Ovary (tissue), 7 donors: ENCODE measurements at regions not wholly inside any gene's neighbourhood (a gene's known extent, or its start where the extent isn't known, plus 50 kb on each side); places are given as distances from the start of the nearest gene placed in this dataset.

Source experiments
- DNase-seq, 5 donors: peaks; one replicate each; pipeline ENCODE4 v3.0.0-alpha.2; 2019 to 2020
- H3K27ac ChIP-seq, 2 donors: fragments of 200-600 bp; one replicate each; pipeline versions ENCODE4 v1.5.1 to v1.8.0; 2019 to 2022
- H3K27me3 ChIP-seq: fragments of 200-600 bp; one replicate; pipeline ENCODE4 v1.8.0; 2022
- H3K36me3 ChIP-seq: fragments of 200-600 bp; sonication (generic); one replicate; pipeline ENCODE4 v1.5.1; 2019
- H3K4me1 ChIP-seq: one replicate; pipeline ENCODE4 v1.8.1; 2013; ENCODE audit warnings: mild to moderate bottlenecking, moderate library complexity; ENCODE audit not compliant: insufficient read depth
- H3K4me3 ChIP-seq: fragments of 200-600 bp; sonication (generic); one replicate; pipeline ENCODE4 v1.5.1; 2017
- H3K9me3 ChIP-seq, 2 donors: fragments of 200-600 bp in 1 of 2; sonication (generic) in 1 of 2; one replicate each; pipeline versions ENCODE4 v1.5.1 to v1.8.1; 2013 to 2019; ENCODE audit warnings: mild to moderate bottlenecking in 1 of 2, moderate library complexity in 1 of 2
- CTCF ChIP-seq, 3 donors: fragments of 450-650 bp in 2 of 3; fragments of 200-600 bp in 1 of 3; IDR thresholded peaks; one replicate each; pipeline versions ENCODE4 v1.5.1 to v1.8.0; 2016 to 2022; ENCODE audit warnings: antibody characterized with exemption in 3 of 3, mild to moderate bottlenecking in 1 of 3
- EP300 ChIP-seq: sonication (generic); formaldehyde crosslinking; IDR thresholded peaks from one replicate; pipeline ENCODE4 v1.6.1; 2017; ENCODE audit warnings: antibody characterized with exemption
- POLR2A ChIP-seq: fragments of 450-650 bp; IDR thresholded peaks from one replicate; pipeline ENCODE4 v1.6.1; 2017; ENCODE audit warnings: antibody characterized with exemption, mild to moderate bottlenecking, moderate library complexity
- WGBS, 3 donors: extraction: QIAGEN DNeasy Blood & Tissue Kit in 1 of 3; methylation state at CpG; one replicate each; pipeline versions ENCODE4 v1.1.5 to v1.1.7; 2013 to 2017; 5-methylcytosine and 5-hydroxymethylcytosine counted together
- intact Hi-C, 4 donors: fragments of 100-400 bp; cut with DNase I; formaldehyde crosslinking; loops; one replicate each; pipeline versions ENCODE4 v1.11.0 to v1.15.1; 2022 to 2023
- donor health status: DM: no; HTN: no; CAD: no; lungs with moderate emphysema.
- donor health status: DM: no; HTN: no; CAD: no.
- donor health status: Bipolar disorder and iron deficiency.
- donor health status: DM: no; HTN: no; CAD: no.
- donor health status: DM: yes; HTN: yes; CAD: no.

- Histone ChIP-seq H3K4me3 (no peak overlapping the region), H3K4me1 (no peaks in the 10 kb centered on the region), H3K27ac (no peak overlapping the region), H3K36me3 (no peaks in the 10 kb centered on the region), H3K9me3 (no peaks in the 10 kb centered on the region), H3K27me3 (no peaks in the 10 kb centered on the region)
- intact Hi-C loops, result no loop called here
- TF ChIP-seq POLR2A, result no peak
- no peak for TF ChIP-seq CTCF (IDR thresholded peaks at IDR 0.05)
- no peak for TF ChIP-seq EP300
- 61 to 75% (median 72%) methylated on average over 1 of the region's 1 CpG for WGBS, 3 donors
- no peak for DNase-seq
Measured at GRCh38 chr5:17816505-17816904, 182.2 kb downstream of the TAF11L14 start.

DNA sequence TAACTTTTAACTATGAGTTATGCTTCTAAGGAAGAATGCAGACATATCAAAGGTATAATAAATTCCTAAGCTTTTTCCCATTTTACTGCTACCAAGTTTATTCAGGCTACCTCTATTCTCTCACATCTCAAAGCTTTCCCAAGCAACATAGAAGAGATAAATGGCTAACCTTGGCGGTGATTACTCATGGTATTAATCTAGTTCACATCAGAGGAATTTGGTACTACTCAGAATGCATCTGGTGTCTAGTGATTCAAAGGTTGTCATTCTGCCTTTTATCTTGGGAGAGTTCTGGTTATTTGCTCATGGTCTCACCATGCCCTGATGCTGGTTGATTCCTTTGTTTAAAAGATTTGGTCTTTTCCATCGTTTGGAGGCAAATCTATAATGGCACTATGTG lies 182.7 kb downstream of the TAF11L14 start:
- no peaks in the 10 kb centered on the region for H3K27me3 ChIP-seq
- H3K4me3 ChIP-seq, result no peak overlapping the region
- H3K27ac ChIP-seq, result no peak overlapping the region
- no peak for DNase-seq
- 70 to 76% (median 74%) methylated on average over 2 of the region's 2 CpGs for WGBS, 3 donors
- H3K4me1 ChIP-seq, result no peaks in the 10 kb centered on the region
- no peaks in the 10 kb centered on the region for H3K9me3 ChIP-seq
- intact Hi-C loops, result no loop called here
- no peaks in the 10 kb centered on the region for H3K36me3 ChIP-seq
- TF ChIP-seq CTCF (IDR thresholded peaks at IDR 0.05), result no peak
- no peak for TF ChIP-seq EP300
- no peak for TF ChIP-seq POLR2A

DNA sequence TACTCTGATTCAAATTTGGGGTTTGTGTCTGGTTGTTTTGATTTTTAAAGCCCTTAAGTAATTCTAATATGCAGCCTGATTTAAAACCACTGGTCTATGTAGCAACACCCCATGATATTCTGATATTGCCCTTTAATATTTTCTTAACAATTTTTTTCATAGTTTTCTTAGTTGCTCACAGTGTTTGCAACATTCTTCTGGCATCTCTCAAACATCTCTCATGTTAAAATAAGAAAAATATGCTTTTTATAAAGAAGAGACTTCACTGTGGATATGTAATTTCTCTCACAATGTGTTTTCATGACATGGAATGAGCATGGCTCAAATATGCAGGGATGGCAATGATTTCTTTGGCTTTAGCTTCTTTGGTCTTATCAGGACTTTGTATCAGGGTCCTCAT lies 183.7 kb downstream of the TAF11L14 start:
- Histone ChIP-seq H3K9me3 (no peaks in the 10 kb centered on the region), H3K27me3 (no peaks in the 10 kb centered on the region), H3K36me3 (no peaks in the 10 kb centered on the region), H3K27ac (no peak overlapping the region), H3K4me3 (no peak overlapping the region), H3K4me1 (no peaks in the 10 kb centered on the region)
- no peak for DNase-seq
- no peak for TF ChIP-seq EP300
- no peak for TF ChIP-seq CTCF (IDR thresholded peaks at IDR 0.05)
- TF ChIP-seq POLR2A, result no peak
- intact Hi-C loops, result no loop called here

DNA sequence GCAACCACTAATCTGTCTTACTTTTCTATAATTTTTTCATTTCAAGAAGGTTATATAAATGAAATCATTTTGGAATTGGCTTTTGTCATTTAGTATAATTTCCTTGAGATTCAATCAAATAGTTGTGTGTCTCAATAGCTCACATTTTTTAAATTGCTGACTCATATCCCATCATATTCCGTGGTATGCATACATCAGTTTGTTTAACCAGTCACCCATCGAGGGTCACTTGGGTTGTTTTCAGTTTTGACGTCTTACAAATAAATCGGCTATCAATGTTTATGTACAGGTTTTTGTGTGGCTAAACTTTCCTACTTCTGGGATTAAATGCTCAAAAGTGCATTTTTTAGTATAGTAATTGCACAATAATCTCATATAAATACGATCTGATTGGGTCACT lies 185.5 kb downstream of the TAF11L14 start:
- Histone ChIP-seq H3K4me3 (no peak overlapping the region), H3K9me3 (no peaks in the 10 kb centered on the region), H3K27me3 (no peaks in the 10 kb centered on the region), H3K36me3 (no peaks in the 10 kb centered on the region), H3K27ac (no peak overlapping the region), H3K4me1 (no peaks in the 10 kb centered on the region)
- no peak for DNase-seq
- intact Hi-C loops, result no loop called here
- WGBS, 3 donors, result 70 to 81% (median 74%) methylated on average over 5 of the region's 5 CpGs
- TF ChIP-seq CTCF (IDR thresholded peaks at IDR 0.05) (no peak), POLR2A (no peak), EP300 (no peak)

- Histone ChIP-seq H3K36me3 (no peaks in the 10 kb centered on the region), H3K9me3 (no peaks in the 10 kb centered on the region), H3K4me1 (no peaks in the 10 kb centered on the region), H3K27ac (no peak overlapping the region), H3K4me3 (no peak overlapping the region), H3K27me3 (no peaks in the 10 kb centered on the region)
- WGBS, 3 donors, result 55 to 84% (median 56%) methylated on average over 2 of the region's 2 CpGs
- intact Hi-C loops, result no loop called here
- TF ChIP-seq CTCF (IDR thresholded peaks at IDR 0.05) (no peak), POLR2A (no peak), EP300 (no peak)
- no peak for DNase-seq
Measured at GRCh38 chr5:17828681-17829080, 194.4 kb downstream of the TAF11L14 start.
